H9 (cell line): ENCODE measurements at regions not wholly inside any gene's neighbourhood (a gene's known extent, or its start where the extent isn't known, plus 50 kb on each side); places are given as distances from the start of the nearest gene placed in this dataset.

Experiments
- DNase-seq: peaks from one replicate; pipeline ENCODE4 v3.0.0-alpha.2; 2017
- H2AFZ ChIP-seq: one replicate; pipeline ENCODE4 v1.6.1; 2013; ENCODE audit warnings: mild to moderate bottlenecking, low read length, control low read depth, moderate library complexity
- H2AK5ac ChIP-seq: 2 replicates; pipeline ENCODE4 v1.6.1; 2013; ENCODE audit warnings: low read length, control low read depth, mixed read lengths; ENCODE audit not compliant: insufficient read length
- H2BK120ac ChIP-seq: one replicate; pipeline ENCODE4 v1.6.1; 2013; ENCODE audit warnings: low read depth, mild to moderate bottlenecking, low read length, control low read depth, inconsistent platforms; ENCODE audit not compliant: poor library complexity, severe bottlenecking
- H2BK12ac ChIP-seq: 2 replicates; pipeline ENCODE4 v1.6.1; 2013; ENCODE audit warnings: low read length, control low read depth, mixed read lengths, low read depth; ENCODE audit not compliant: insufficient read length
- H2BK15ac ChIP-seq: 2 replicates; pipeline ENCODE4 v1.6.1; 2013; ENCODE audit warnings: low read depth, low read length, control low read depth
- H2BK20ac ChIP-seq: one replicate; pipeline ENCODE4 v1.6.1; 2013; ENCODE audit warnings: low read depth, mild to moderate bottlenecking, low read length, control low read depth, inconsistent platforms; ENCODE audit not compliant: poor library complexity, severe bottlenecking
- H2BK5ac ChIP-seq: 2 replicates; pipeline ENCODE4 v1.6.1; 2013; ENCODE audit warnings: low read length, control low read depth, mixed read lengths; ENCODE audit not compliant: insufficient read length
- H3K14ac ChIP-seq: 2 replicates; pipeline ENCODE4 v1.6.1; 2013; ENCODE audit warnings: low read length, control low read depth; ENCODE audit not compliant: insufficient read depth
- H3K18ac ChIP-seq: 2 replicates; pipeline ENCODE4 v1.6.1; 2013; ENCODE audit warnings: low read depth, mild to moderate bottlenecking, mixed read lengths, low read length, control low read depth; ENCODE audit not compliant: insufficient read length
- H3K23ac ChIP-seq: 2 replicates; pipeline ENCODE4 v1.6.1; 2013; ENCODE audit warnings: low read length, control low read depth, mixed read lengths, low read depth; ENCODE audit not compliant: insufficient read length
- H3K23me2 ChIP-seq: 2 replicates; pipeline ENCODE4 v1.6.1; 2013; ENCODE audit warnings: low read depth, mild to moderate bottlenecking, mixed read lengths, low read length, control low read depth; ENCODE audit not compliant: insufficient read length, poor library complexity, severe bottlenecking
- H3K27ac ChIP-seq: 2 replicates; pipeline ENCODE4 v1.5.1; 2013; ENCODE audit warnings: low read length, control low read depth, mixed read lengths, low read depth; ENCODE audit not compliant: insufficient read length
- H3K27me3 ChIP-seq: 2 replicates; pipeline ENCODE4 v1.6.1; 2013; ENCODE audit warnings: low read length, control low read depth, inconsistent platforms; ENCODE audit not compliant: insufficient read depth
- H3K4ac ChIP-seq: 2 replicates; pipeline ENCODE4 v1.6.1; 2013; ENCODE audit warnings: low read depth, mild to moderate bottlenecking, control low read depth, inconsistent platforms, low read length, moderate library complexity
- H3K4me1 ChIP-seq: 2 replicates; pipeline ENCODE4 v1.6.1; 2013; ENCODE audit warnings: low read length, control low read depth, inconsistent platforms; ENCODE audit not compliant: insufficient read depth
- H3K4me2 ChIP-seq: 2 replicates; pipeline ENCODE4 v1.6.1; 2013; ENCODE audit warnings: low read length, control low read depth, mixed read lengths; ENCODE audit not compliant: insufficient read length, insufficient read depth
- H3K56ac ChIP-seq: 2 replicates; pipeline ENCODE4 v1.6.1; 2013; ENCODE audit warnings: low read depth, mild to moderate bottlenecking, mixed read lengths, low read length, control low read depth; ENCODE audit not compliant: insufficient read length
- H3K79me1 ChIP-seq: 2 replicates; pipeline ENCODE4 v1.6.1; 2013; ENCODE audit warnings: low read depth, mild to moderate bottlenecking, moderate library complexity, low read length, control low read depth, inconsistent platforms; ENCODE audit not compliant: insufficient read depth, poor library complexity, severe bottlenecking
- H3K79me2 ChIP-seq: 2 replicates; pipeline ENCODE4 v1.6.1; 2013; ENCODE audit warnings: low read length, control low read depth, inconsistent platforms; ENCODE audit not compliant: insufficient read depth
- H3K9ac ChIP-seq: 2 replicates; pipeline ENCODE4 v1.6.1; 2013; ENCODE audit warnings: low read length, control low read depth, mixed read lengths; ENCODE audit not compliant: insufficient read length; ENCODE audit errors: extremely low read depth
- H3K9me3 ChIP-seq: one replicate; pipeline ENCODE4 v1.6.1; 2013; ENCODE audit warnings: low read depth, low read length, inconsistent platforms; ENCODE audit not compliant: control insufficient read depth
- H3T11ph ChIP-seq: one replicate; pipeline ENCODE4 v1.6.1; 2013; ENCODE audit warnings: mild to moderate bottlenecking, low read length, control low read depth, inconsistent platforms
- H4K20me1 ChIP-seq: one replicate; pipeline ENCODE4 v1.6.1; 2013; ENCODE audit not compliant: control insufficient read depth, insufficient read length, insufficient read depth
- H4K5ac ChIP-seq: 2 replicates; pipeline ENCODE4 v1.6.1; 2013; ENCODE audit warnings: low read depth, mild to moderate bottlenecking, mixed read lengths, low read length, control low read depth; ENCODE audit not compliant: insufficient read length
- H4K8ac ChIP-seq: replicated peaks from 2 replicates; pipeline ENCODE4 v1.6.1; 2013; ENCODE audit warnings: low read length, control low read depth, mixed read lengths, low read depth; ENCODE audit not compliant: insufficient read length
- H4K91ac ChIP-seq: 2 replicates; pipeline ENCODE4 v1.6.1; 2013; ENCODE audit warnings: low read depth, mild to moderate bottlenecking, moderate library complexity, mixed read lengths, low read length, control low read depth; ENCODE audit not compliant: insufficient read length
- H3K27ac Mint-ChIP-seq, 3 experiments: 2 replicates in 2 of 3; 3 replicates in 1 of 3; pipeline ENCODE4 v1.8.0; 2020 to 2021; ENCODE audit warnings: mixed read lengths in 3 of 3, mild to moderate bottlenecking in 1 of 3, moderate library complexity in 1 of 3
- H3K27me3 Mint-ChIP-seq: 2 replicates; pipeline ENCODE4 v1.8.0; 2021; ENCODE audit warnings: low read depth, mild to moderate bottlenecking, moderate library complexity, mixed read lengths
- H3K36me3 Mint-ChIP-seq, 3 experiments: 2 replicates in 2 of 3; 3 replicates in 1 of 3; pipeline ENCODE4 v1.8.0; 2020 to 2021; ENCODE audit warnings: low read depth in 3 of 3, mixed read lengths in 3 of 3; ENCODE audit not compliant: insufficient read depth in 1 of 3
- H3K4me1 Mint-ChIP-seq, 2 experiments: 2 replicates each; pipeline ENCODE4 v1.8.0; 2020; ENCODE audit warnings: mixed read lengths in 2 of 2
- H3K4me3 Mint-ChIP-seq, 2 experiments: 2 replicates in 1 of 2; 3 replicates in 1 of 2; pipeline ENCODE4 v1.8.0; 2020 to 2021; ENCODE audit warnings: mild to moderate bottlenecking in 2 of 2, mixed read lengths in 2 of 2, moderate library complexity in 1 of 2
- H3K9me3 Mint-ChIP-seq, 2 experiments: 2 replicates in 1 of 2; 3 replicates in 1 of 2; pipeline ENCODE4 v1.8.0; 2020; ENCODE audit warnings: mild to moderate bottlenecking in 2 of 2, mixed read lengths in 2 of 2, moderate library complexity in 1 of 2
- WGBS: extraction: QIAGEN DNeasy Blood & Tissue Kit; methylation state at CpG from one replicate; pipeline ENCODE4 v1.1.7; 2013; ENCODE audit warnings: missing lambda C conversion rate, low lambda C conversion rate, mixed read lengths; ENCODE audit not compliant: insufficient read length; ENCODE audit errors: extremely low coverage; 5-methylcytosine and 5-hydroxymethylcytosine counted together
- TF ChIP-seq, protein P1 (sequence below): fragments of 200-600 bp; sonication (generic); conservative IDR thresholded peaks from 3 replicates; pipeline ENCODE4 v1.8.0; 2021; ENCODE audit warnings: antibody characterized with exemption, mild to moderate bottlenecking

DNA sequence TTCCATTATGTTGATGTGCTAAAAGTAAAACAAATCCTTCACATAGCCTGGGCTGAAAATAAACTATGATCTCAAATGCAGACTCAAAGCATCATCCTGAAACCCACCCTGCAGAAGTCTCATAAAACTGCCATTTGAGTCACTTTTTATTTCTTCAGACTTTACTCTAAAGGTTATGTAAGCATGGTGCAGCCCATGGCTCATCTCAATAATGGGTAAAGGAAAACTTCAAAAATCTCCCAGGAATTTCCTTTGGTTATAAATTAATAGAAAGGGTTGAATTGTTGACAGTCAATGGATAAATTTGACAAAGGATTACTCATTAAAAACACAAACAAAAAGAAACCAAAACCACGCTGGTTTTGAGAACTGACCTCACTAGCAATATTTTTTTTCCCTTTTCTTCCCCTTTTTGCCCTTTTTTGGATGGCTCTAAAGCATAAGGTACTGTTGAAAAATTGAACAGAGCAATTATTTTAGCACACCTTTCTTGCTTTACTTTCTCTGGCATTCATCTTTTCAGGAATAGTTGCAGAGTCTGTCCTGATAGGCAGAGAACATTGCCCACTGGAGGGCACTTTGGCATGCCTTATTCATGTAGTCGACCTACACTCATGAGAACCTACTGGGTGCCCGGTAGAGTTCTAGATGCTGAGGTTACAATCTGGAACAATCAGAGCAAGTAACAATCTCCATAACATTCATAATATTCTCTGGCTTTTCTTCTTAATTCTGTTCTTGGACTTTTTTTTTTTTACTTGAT lies 191.4 kb downstream of the TMEM167A start:
- H3K4me1 ChIP-seq: no peaks in the 10 kb centered on the region
- TF ChIP-seq, protein P1, sequence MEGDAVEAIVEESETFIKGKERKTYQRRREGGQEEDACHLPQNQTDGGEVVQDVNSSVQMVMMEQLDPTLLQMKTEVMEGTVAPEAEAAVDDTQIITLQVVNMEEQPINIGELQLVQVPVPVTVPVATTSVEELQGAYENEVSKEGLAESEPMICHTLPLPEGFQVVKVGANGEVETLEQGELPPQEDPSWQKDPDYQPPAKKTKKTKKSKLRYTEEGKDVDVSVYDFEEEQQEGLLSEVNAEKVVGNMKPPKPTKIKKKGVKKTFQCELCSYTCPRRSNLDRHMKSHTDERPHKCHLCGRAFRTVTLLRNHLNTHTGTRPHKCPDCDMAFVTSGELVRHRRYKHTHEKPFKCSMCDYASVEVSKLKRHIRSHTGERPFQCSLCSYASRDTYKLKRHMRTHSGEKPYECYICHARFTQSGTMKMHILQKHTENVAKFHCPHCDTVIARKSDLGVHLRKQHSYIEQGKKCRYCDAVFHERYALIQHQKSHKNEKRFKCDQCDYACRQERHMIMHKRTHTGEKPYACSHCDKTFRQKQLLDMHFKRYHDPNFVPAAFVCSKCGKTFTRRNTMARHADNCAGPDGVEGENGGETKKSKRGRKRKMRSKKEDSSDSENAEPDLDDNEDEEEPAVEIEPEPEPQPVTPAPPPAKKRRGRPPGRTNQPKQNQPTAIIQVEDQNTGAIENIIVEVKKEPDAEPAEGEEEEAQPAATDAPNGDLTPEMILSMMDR: peak; percentile 35; the same call in 1 of the 3 replicates
- no peak overlapping the region for H2BK15ac ChIP-seq
- H3K4ac ChIP-seq: no peak overlapping the region
- H4K91ac ChIP-seq: no peak overlapping the region
- Mint-ChIP-seq H3K27ac (no peak overlapping the region), H3K36me3 (no peaks in the 10 kb centered on the region; a peak in 1 of 7 replicates), H3K27me3 (no peaks in the 10 kb centered on the region), H3K4me3 (no peak overlapping the region), H3K4me1 (peaks cover 24 to 25% of the 10 kb centered on the region in 2 experiments), H3K9me3 (peaks cover 0 to 4% of the 10 kb centered on the region in 2 experiments; a peak in 1 of 5 replicates)
- H3K9me3 ChIP-seq: no peaks in the 10 kb centered on the region
- no peak overlapping the region for H2BK12ac ChIP-seq
- no peak overlapping the region for H2BK120ac ChIP-seq
- H4K8ac ChIP-seq: no peak overlapping the region
- WGBS: no CpG with 5 or more reads among the region's 3 CpGs
- no peaks in the 10 kb centered on the region for H3K27me3 ChIP-seq
- H3K23me2 ChIP-seq: no peaks in the 10 kb centered on the region
- H4K20me1 ChIP-seq: no peaks in the 10 kb centered on the region
- H3K79me1 ChIP-seq: no peaks in the 10 kb centered on the region
- no peak overlapping the region for H3K9ac ChIP-seq
- H2BK5ac ChIP-seq: no peak overlapping the region
- no peak overlapping the region for H3K23ac ChIP-seq
- H3K79me2 ChIP-seq: no peaks in the 10 kb centered on the region
- H3K14ac ChIP-seq: no peak overlapping the region
- H3K4me2 ChIP-seq: no peak overlapping the region
- H2BK20ac ChIP-seq: no peak overlapping the region
- no peak overlapping the region for H3T11ph ChIP-seq
- H3K27ac ChIP-seq: no peak overlapping the region
- no peak overlapping the region for H4K5ac ChIP-seq
- H2AK5ac ChIP-seq: no peak overlapping the region
- H3K56ac ChIP-seq: no peak overlapping the region
- H2AFZ ChIP-seq: no peak overlapping the region
- H3K18ac ChIP-seq: no peak overlapping the region
- no peak for DNase-seq
